ENCODE measurements at regions not wholly inside any gene's neighbourhood (a gene's known extent, or its start where the extent isn't known, plus 50 kb on each side); places are given as distances from the start of the nearest gene placed in this dataset.

DNA sequence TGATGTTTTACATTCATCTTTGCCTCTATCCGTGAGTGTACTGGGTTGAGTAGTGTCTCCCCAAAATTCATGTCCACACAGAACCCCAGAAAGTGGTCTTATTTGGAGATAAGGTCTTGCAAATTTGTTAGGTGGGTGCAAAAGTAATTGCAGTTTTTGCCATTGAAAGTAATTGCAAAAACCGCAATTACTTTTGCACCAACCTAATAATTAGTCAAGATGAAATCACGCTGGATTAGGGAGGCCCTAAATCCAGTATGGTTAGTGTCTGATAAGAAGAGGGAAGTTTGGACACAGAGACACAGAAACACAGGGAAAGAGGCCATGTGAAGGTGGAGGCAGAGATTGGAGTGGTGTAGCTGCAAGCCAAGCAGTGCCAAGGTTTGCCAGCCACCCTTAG lies 57.8 kb upstream of the SPRED2 start:
- no peaks in the 10 kb centered on the region for H3K36me3 Mint-ChIP-seq (ENCODE audit: insufficient read depth)

DNA sequence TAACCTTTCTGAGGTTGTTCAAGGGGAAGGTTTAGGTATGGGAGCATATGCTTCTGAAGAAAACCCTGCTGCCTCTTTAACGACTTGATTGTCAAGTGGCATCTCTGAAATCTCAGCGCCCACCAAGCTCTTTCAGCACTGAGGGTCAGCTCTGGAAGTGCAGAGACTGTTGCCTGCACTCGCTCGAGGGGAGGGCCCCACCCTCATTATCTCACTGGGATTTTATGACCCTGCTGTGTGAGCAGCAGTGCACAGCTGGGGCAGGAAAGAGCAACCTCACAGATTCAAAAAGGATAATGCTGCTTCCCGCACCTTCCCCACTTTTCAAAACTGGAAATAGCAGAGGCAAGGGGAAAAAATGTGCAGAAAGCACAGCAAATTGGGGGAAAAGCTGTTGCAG lies 56.9 kb upstream of the SPRED2 start:
- H3K27ac Mint-ChIP-seq = no peak overlapping the region
- no peaks in the 10 kb centered on the region for H3K36me3 Mint-ChIP-seq (ENCODE audit: insufficient read depth)
- DNase-seq (ENCODE audit: low spot score, unreplicated experiment) = no peak
- no peak overlapping the region for H3K4me3 Mint-ChIP-seq (ENCODE audit: low read depth)
- peaks cover 6% of the 10 kb centered on the region for H3K27me3 Mint-ChIP-seq
- H3K9me3 Mint-ChIP-seq (ENCODE audit: low read depth) = no peaks in the 10 kb centered on the region
- no peaks in the 10 kb centered on the region for H3K4me1 Mint-ChIP-seq (ENCODE audit: low read depth)
- TF ChIP-seq, protein P1, sequence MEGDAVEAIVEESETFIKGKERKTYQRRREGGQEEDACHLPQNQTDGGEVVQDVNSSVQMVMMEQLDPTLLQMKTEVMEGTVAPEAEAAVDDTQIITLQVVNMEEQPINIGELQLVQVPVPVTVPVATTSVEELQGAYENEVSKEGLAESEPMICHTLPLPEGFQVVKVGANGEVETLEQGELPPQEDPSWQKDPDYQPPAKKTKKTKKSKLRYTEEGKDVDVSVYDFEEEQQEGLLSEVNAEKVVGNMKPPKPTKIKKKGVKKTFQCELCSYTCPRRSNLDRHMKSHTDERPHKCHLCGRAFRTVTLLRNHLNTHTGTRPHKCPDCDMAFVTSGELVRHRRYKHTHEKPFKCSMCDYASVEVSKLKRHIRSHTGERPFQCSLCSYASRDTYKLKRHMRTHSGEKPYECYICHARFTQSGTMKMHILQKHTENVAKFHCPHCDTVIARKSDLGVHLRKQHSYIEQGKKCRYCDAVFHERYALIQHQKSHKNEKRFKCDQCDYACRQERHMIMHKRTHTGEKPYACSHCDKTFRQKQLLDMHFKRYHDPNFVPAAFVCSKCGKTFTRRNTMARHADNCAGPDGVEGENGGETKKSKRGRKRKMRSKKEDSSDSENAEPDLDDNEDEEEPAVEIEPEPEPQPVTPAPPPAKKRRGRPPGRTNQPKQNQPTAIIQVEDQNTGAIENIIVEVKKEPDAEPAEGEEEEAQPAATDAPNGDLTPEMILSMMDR (IDR thresholded peaks at IDR 0.05; ENCODE audit: unreplicated experiment) = no peak

More for the DNA sequence above, 57.8 kb upstream of the SPRED2 start:
- TF ChIP-seq, protein P1 (IDR thresholded peaks at IDR 0.05; ENCODE audit: unreplicated experiment) = no peak
- H3K4me3 Mint-ChIP-seq (ENCODE audit: low read depth) = no peak overlapping the region
- no peak for DNase-seq (ENCODE audit: low spot score, unreplicated experiment)
- no peaks in the 10 kb centered on the region for H3K9me3 Mint-ChIP-seq (ENCODE audit: low read depth)
- H3K27ac Mint-ChIP-seq = no peak overlapping the region
- peaks cover 12% of the 10 kb centered on the region for H3K27me3 Mint-ChIP-seq
- no peaks in the 10 kb centered on the region for H3K4me1 Mint-ChIP-seq (ENCODE audit: low read depth)

DNA sequence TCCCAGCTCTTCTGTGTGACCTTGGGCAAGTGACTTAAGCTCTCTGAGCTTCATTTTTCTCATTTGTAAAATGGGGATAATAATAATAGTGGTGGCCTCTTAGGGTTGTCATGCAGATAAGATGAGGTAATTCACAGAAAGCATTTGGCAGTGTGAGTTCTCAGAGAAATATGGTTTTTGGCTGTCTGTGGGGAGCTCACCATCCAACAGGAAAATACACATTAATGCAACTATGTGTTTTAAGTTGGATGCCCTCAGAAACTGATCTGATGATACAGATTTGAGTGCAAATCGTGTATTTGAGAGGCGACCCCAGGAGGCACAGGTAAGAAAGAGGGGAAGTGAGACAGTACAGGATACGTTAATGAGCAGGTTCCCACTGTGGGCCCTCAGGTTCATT lies 56.1 kb upstream of the SPRED2 start:
- TF ChIP-seq, protein P1 (IDR thresholded peaks at IDR 0.05; ENCODE audit: unreplicated experiment) = no peak
- no peaks in the 10 kb centered on the region for H3K9me3 Mint-ChIP-seq (ENCODE audit: low read depth)
- peaks cover 2% of the 10 kb centered on the region for H3K4me1 Mint-ChIP-seq (ENCODE audit: low read depth)
- H3K4me3 Mint-ChIP-seq (ENCODE audit: low read depth) = no peak overlapping the region
- H3K36me3 Mint-ChIP-seq (ENCODE audit: insufficient read depth) = no peaks in the 10 kb centered on the region
- DNase-seq (ENCODE audit: low spot score, unreplicated experiment) = no peak
- H3K27ac Mint-ChIP-seq = no peak overlapping the region
- peaks cover 6% of the 10 kb centered on the region for H3K27me3 Mint-ChIP-seq

DNA sequence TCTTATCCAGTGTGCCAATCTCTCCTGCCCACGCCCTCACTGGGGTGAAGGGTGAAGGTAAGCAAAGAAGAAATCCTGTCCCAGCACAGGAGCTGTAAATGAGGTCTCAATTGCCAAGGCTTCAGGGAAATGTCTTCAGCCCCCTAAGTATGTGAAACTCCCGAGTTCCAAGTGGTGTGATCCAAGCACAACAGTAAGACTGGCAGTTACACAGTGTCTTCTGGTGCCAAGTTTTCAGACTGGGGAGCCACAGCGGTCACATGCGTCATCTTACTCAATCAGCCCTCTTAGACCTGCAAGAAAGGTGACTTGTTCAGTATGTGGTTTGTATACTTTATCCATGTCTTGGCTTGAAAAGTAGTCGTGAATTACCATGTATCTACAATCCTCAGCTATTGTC lies 55.0 kb upstream of the SPRED2 start:
- no peak for DNase-seq (ENCODE audit: low spot score, unreplicated experiment)
- Mint-ChIP-seq H3K4me1 (ENCODE audit: low read depth) (peaks cover 6% of the 10 kb centered on the region), H3K4me3 (ENCODE audit: low read depth) (no peak overlapping the region), H3K27ac (no peak overlapping the region), H3K36me3 (ENCODE audit: insufficient read depth) (no peaks in the 10 kb centered on the region), H3K9me3 (ENCODE audit: low read depth) (no peaks in the 10 kb centered on the region), H3K27me3 (peaks cover 6% of the 10 kb centered on the region)
- TF ChIP-seq, protein P1 (IDR thresholded peaks at IDR 0.05; ENCODE audit: unreplicated experiment) = no peak

DNA sequence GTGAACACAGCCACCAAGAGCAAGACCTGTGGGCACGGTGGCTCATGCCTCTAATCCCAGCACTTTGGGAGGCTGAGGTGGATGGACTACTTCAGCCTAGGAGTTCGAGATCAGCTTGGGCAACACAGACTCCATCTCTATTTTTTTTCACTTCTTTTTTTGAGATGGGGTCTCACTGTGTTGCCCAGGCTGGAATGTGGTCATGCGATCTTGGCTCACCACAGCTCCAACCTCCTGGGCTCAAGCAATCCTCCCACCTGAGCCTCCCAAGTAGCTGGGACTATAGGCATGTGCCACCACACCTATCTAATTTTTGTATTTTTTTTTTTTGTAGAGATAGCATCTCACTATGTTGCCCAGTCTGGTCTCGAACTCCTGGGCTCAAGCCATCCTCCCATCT lies 54.4 kb upstream of the SPRED2 start:
- no peaks in the 10 kb centered on the region for H3K36me3 Mint-ChIP-seq (ENCODE audit: insufficient read depth)
- H3K9me3 Mint-ChIP-seq (ENCODE audit: low read depth) = no peaks in the 10 kb centered on the region
- H3K4me1 Mint-ChIP-seq (ENCODE audit: low read depth) = peaks cover 6% of the 10 kb centered on the region
- TF ChIP-seq, protein P1 (IDR thresholded peaks at IDR 0.05; ENCODE audit: unreplicated experiment) = no peak
- H3K4me3 Mint-ChIP-seq (ENCODE audit: low read depth) = no peak overlapping the region
- no peak for DNase-seq (ENCODE audit: low spot score, unreplicated experiment)
- H3K27me3 Mint-ChIP-seq = peaks cover 6% of the 10 kb centered on the region
- H3K27ac Mint-ChIP-seq = no peak overlapping the region
